ENCODE measurements at regions not wholly inside any gene's neighbourhood (a gene's known extent, or its start where the extent isn't known, plus 50 kb on each side); places are given as distances from the start of the nearest gene placed in this dataset.

GRCh38 chr12:5134861-5135525 lies 91.3 kb downstream of the KCNA5 start (continued):
- TF ChIP-seq ZNF462 (CRISPR knock-in tag; IDR thresholded peaks at IDR 0.05) (no peak), EZH2 (IDR thresholded peaks at IDR 0.05; ENCODE audit: low read depth, unreplicated experiment) (no peak), ETS1 (IDR thresholded peaks at IDR 0.05) (no peak)

DNA sequence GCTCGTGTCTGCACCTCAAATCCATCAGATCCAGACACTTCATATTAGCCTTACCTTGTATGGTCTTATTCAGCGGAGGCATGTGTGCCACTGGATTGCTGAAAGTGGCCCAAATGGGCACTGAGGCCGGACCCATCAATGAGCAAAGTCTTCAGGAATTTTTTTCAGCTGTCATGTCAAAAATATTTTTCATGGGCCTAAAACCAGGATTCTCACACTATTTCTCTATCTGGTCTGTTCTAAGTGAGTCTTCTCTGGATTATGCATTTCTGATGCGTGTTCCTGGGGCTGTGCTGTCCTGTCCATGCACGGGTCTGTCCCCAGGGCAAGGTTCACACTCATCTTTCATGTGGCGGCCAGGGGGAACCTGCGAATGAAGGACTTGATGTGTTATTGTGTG lies 94.6 kb downstream of the KCNA5 start:
- Mint-ChIP-seq H3K36me3 (ENCODE audit: low read depth) (peaks cover 47% of the 10 kb centered on the region), H3K27me3 (ENCODE audit: insufficient read depth, low read depth, poor library complexity) (peaks cover 3% of the 10 kb centered on the region), H3K4me3 (no peak overlapping the region), H3K4me1 (no peaks in the 10 kb centered on the region), H3K27ac (no peak overlapping the region), H3K9me3 (peaks cover 53% of the 10 kb centered on the region)
- Histone ChIP-seq H3K4me1 (ENCODE audit: insufficient read depth) (no peaks in the 10 kb centered on the region), H3K36me3 (ENCODE audit: insufficient read depth) (peaks cover 6% of the 10 kb centered on the region; the same call in 1 of the 2 replicates), H3K4me2 (no peak overlapping the region), H3K79me2 (replicated peaks; ENCODE audit: insufficient read depth) (no peaks in the 10 kb centered on the region), H3K27ac (ENCODE audit: low read depth) (no peak overlapping the region), H4K20me1 (replicated peaks; ENCODE audit: insufficient read depth) (no peaks in the 10 kb centered on the region), H3K4me3 (no peak overlapping the region), H2AFZ (no peak overlapping the region), H3K27me3 (ENCODE audit: insufficient read depth) (no peaks in the 10 kb centered on the region), H3K9me2 (ENCODE audit: insufficient read depth) (no peaks in the 10 kb centered on the region; the same call in 1 of the 2 replicates), H3F3A (replicated peaks; ENCODE audit: low read depth) (no peaks in the 10 kb centered on the region)
- DNase-seq (ENCODE audit: low spot score): no peak
- ATAC-seq: no peak
- TF ChIP-seq NANOG (IDR thresholded peaks at IDR 0.05; ENCODE audit: borderline replicate concordance) (no peak), ZNF331 (CRISPR knock-in tag; IDR thresholded peaks at IDR 0.05; ENCODE audit: low read depth) (no peak), JUNB (IDR thresholded peaks at IDR 0.05; ENCODE audit: unreplicated experiment) (no peak)
